Caco-2 (cell line): ENCODE measurements at regions not wholly inside any gene's neighbourhood (a gene's known extent, or its start where the extent isn't known, plus 50 kb on each side); places are given as distances from the start of the nearest gene placed in this dataset.
"Not testable (repeated sequence)": the region's sequence is repeated elsewhere in the genome, so short reads cannot be mapped to it uniquely, and the experiment has no call there.

Source experiments
- BruUV-seq: library from RNA; stranded (reverse); fragments of 400-500 nt; replicated peaks from 2 replicates; lab custom pipeline; 2021; lab: Mats Ljungman, UMichigan
- CTCF ChIA-PET: fragments of 300-600 bp; sonication (Branson Sonifier 250); formaldehyde crosslinking; loops from one replicate; lab custom pipeline; 2022; ENCODE audit warnings: antibody characterized with exemption; lab: Charles Lee
- POLR2A ChIA-PET: fragments of 300-600 bp; sonication (Branson Sonifier 250); formaldehyde crosslinking; loops from one replicate; lab custom pipeline; 2022; ENCODE audit warnings: antibody characterized with exemption; lab: Charles Lee
- DNase-seq, 2 experiments: peaks; one replicate each; pipeline versions ENCODE4 v3.0.0 to v3.0.0-alpha.2; 2020 to 2022
- H3K27me3 ChIP-seq: replicated peaks from 2 replicates; pipeline ENCODE4 v1.6.0; 2011; ENCODE audit warnings: low read length; ENCODE audit not compliant: control insufficient read depth, insufficient read depth
- H3K36me3 ChIP-seq: 2 replicates; pipeline ENCODE4 v1.5.1; 2011; ENCODE audit warnings: low read length; ENCODE audit not compliant: control insufficient read depth, insufficient read depth
- H3K4me1 ChIP-seq: fragments of 250-450 bp; sonication (Bioruptor Pico); 2 replicates; pipeline ENCODE4 v1.5.1; 2020; ENCODE audit warnings: mild to moderate bottlenecking
- H3K4me3 ChIP-seq: 2 replicates; pipeline ENCODE4 v1.5.1; 2011; ENCODE audit warnings: low read depth, mild to moderate bottlenecking, control low read depth, low read length
- H3K9me3 ChIP-seq: fragments of 250-450 bp; sonication (Bioruptor Pico); 2 replicates; pipeline ENCODE4 v1.5.1; 2020; ENCODE audit warnings: mild to moderate bottlenecking, moderate library complexity
- H3K27ac Mint-ChIP-seq: one replicate; pipeline ENCODE4 v1.8.0; 2022; ENCODE audit warnings: mixed read lengths; ENCODE audit not compliant: unreplicated experiment
- H3K27me3 Mint-ChIP-seq: one replicate; pipeline ENCODE4 v1.8.0; 2022; ENCODE audit warnings: mixed read lengths; ENCODE audit not compliant: insufficient read depth, unreplicated experiment
- H3K36me3 Mint-ChIP-seq: one replicate; pipeline ENCODE4 v1.8.0; 2022; ENCODE audit warnings: mild to moderate bottlenecking, mixed read lengths; ENCODE audit not compliant: insufficient read depth, unreplicated experiment
- H3K4me1 Mint-ChIP-seq: one replicate; pipeline ENCODE4 v1.8.0; 2022; ENCODE audit warnings: low read depth, mixed read lengths; ENCODE audit not compliant: unreplicated experiment
- H3K4me3 Mint-ChIP-seq: one replicate; pipeline ENCODE4 v1.8.0; 2022; ENCODE audit warnings: mild to moderate bottlenecking, moderate library complexity, mixed read lengths; ENCODE audit not compliant: unreplicated experiment
- H3K9me3 Mint-ChIP-seq: one replicate; pipeline ENCODE4 v1.8.0; 2022; ENCODE audit warnings: mixed read lengths; ENCODE audit not compliant: unreplicated experiment
- intact Hi-C: fragments of 100-400 bp; cut with micrococcal nuclease; formaldehyde crosslinking; loops from one replicate; pipeline ENCODE4 v1.10.0; 2022; ENCODE audit not compliant: unreplicated experiment
- TF ChIP-seq, protein P1 (sequence below), 2 experiments: fragments of 200-600 bp in 1 of 2; IDR thresholded peaks; 1 replicate in 1 of 2; 2 replicates in 1 of 2; pipeline versions ENCODE4 v1.5.1 to v1.8.0; 2011 to 2022; ENCODE audit warnings: antibody characterized with exemption in 1 of 2, control low read depth in 1 of 2, inconsistent platforms in 1 of 2, low read depth in 1 of 2, low read length in 1 of 2, mild to moderate bottlenecking in 1 of 2, moderate library complexity in 1 of 2; ENCODE audit not compliant: insufficient read depth in 1 of 2, severe bottlenecking in 1 of 2, unreplicated experiment in 1 of 2

DNA sequence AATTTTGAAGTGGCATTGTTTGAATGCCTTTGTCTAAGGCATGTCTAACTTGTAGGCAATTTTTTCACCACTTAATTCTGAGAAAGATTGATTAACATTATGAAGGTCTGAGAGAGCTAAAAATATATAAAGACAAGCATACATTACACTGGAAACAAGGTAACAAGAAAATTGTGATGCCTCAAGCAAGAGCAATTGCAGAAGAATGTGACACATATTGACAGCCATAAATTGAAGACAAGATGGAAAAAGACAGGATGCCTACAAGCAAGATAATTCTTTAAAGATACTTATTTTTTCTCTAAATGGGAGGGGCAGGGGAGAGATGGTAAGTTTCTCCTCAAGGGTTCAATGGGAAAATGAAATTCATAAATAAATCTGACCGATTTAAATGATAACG lies 103.1 kb upstream of the CYLC2 start:
- Histone ChIP-seq H3K27me3 (no peaks in the 10 kb centered on the region), H3K4me1 (no peaks in the 10 kb centered on the region), H3K36me3 (no peaks in the 10 kb centered on the region), H3K9me3 (no peaks in the 10 kb centered on the region), H3K4me3 (no peak overlapping the region)
- no peak for DNase-seq
- CTCF ChIA-PET = no interaction called here
- no peak overlapping the region for H3K27ac Mint-ChIP-seq
- no peaks in the 10 kb centered on the region for H3K27me3 Mint-ChIP-seq
- no peaks in the 10 kb centered on the region for H3K9me3 Mint-ChIP-seq
- no peaks in the 10 kb centered on the region for H3K4me1 Mint-ChIP-seq
- no TSS peak for BruUV-seq
- no peaks in the 10 kb centered on the region for H3K36me3 Mint-ChIP-seq
- POLR2A ChIA-PET = no interaction called here
- intact Hi-C loops = no loop called here
- H3K4me3 Mint-ChIP-seq = no peak overlapping the region
- TF ChIP-seq, protein P1, sequence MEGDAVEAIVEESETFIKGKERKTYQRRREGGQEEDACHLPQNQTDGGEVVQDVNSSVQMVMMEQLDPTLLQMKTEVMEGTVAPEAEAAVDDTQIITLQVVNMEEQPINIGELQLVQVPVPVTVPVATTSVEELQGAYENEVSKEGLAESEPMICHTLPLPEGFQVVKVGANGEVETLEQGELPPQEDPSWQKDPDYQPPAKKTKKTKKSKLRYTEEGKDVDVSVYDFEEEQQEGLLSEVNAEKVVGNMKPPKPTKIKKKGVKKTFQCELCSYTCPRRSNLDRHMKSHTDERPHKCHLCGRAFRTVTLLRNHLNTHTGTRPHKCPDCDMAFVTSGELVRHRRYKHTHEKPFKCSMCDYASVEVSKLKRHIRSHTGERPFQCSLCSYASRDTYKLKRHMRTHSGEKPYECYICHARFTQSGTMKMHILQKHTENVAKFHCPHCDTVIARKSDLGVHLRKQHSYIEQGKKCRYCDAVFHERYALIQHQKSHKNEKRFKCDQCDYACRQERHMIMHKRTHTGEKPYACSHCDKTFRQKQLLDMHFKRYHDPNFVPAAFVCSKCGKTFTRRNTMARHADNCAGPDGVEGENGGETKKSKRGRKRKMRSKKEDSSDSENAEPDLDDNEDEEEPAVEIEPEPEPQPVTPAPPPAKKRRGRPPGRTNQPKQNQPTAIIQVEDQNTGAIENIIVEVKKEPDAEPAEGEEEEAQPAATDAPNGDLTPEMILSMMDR (IDR thresholded peaks at IDR 0.05; ENCODE audit: insufficient read depth in 1 of 2, low read depth in 1 of 2, low read length in 1 of 2, severe bottlenecking in 1 of 2, unreplicated experiment in 1 of 2) = no peak

DNA sequence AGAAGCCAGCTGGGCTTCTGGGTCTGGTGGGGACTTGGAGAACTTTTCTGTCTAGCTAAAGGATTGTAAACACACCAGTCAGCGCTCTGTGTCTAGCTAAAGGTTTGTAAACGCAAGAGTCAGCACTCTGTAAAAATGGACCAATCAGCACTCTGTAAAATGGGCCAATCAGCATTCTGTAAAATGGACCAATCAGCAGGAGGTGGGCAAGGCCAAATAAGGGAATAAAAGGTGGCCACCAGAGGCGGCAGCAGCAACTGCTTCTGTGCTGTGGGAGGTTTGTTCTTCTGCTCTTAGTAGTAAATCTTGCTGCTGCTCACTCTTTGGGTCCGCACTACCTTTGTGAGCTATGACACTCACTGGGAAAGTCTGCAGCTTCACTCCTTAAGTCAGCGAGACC lies 106.4 kb upstream of the CYLC2 start:
- intact Hi-C loops, H3K4me1 ChIP-seq, H3K4me3 ChIP-seq, H3K27me3 Mint-ChIP-seq, BruUV-seq, H3K36me3 Mint-ChIP-seq, CTCF ChIA-PET, H3K4me1 Mint-ChIP-seq, H3K9me3 ChIP-seq, DNase-seq, H3K36me3 ChIP-seq, H3K27ac Mint-ChIP-seq, H3K4me3 Mint-ChIP-seq, POLR2A ChIA-PET, H3K9me3 Mint-ChIP-seq, H3K27me3 ChIP-seq: not testable (repeated sequence)

DNA sequence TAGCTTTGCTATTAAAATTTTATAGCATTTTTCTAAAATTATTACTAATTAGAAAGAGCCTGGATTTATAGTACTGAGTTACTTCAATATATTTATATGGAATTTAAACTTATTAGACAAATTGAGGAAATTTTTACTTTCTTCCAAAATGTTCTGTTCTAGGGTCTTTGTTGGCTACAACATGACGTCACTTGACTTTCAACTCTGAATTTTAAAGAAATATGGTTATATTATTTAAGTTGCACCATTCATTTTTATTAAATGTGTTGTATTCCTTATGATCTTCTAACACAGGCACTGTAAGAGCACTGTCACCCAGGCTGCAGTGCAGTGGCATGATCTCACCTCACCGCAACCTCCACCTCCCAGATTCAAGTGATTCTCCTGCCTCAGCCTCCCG lies 119.4 kb upstream of the CYLC2 start:
- H3K4me3 ChIP-seq = no peak overlapping the region
- H3K9me3 Mint-ChIP-seq = peaks cover 24% of the 10 kb centered on the region
- no peaks in the 10 kb centered on the region for H3K27me3 Mint-ChIP-seq
- no peaks in the 10 kb centered on the region for H3K9me3 ChIP-seq
- TF ChIP-seq, protein P1 (IDR thresholded peaks at IDR 0.05; ENCODE audit: insufficient read depth in 1 of 2, low read depth in 1 of 2, low read length in 1 of 2, severe bottlenecking in 1 of 2, unreplicated experiment in 1 of 2) = no peak
- no peaks in the 10 kb centered on the region for H3K4me1 ChIP-seq
- H3K27me3 ChIP-seq = no peaks in the 10 kb centered on the region
- H3K4me1 Mint-ChIP-seq = no peaks in the 10 kb centered on the region
- DNase-seq = no peak
- ChIA-PET CTCF (no interaction called here), POLR2A (no interaction called here)
- intact Hi-C loops = no loop called here
- BruUV-seq = no TSS peak
- no peak overlapping the region for H3K4me3 Mint-ChIP-seq
- no peaks in the 10 kb centered on the region for H3K36me3 Mint-ChIP-seq
- H3K27ac Mint-ChIP-seq = no peak overlapping the region
- H3K36me3 ChIP-seq = no peaks in the 10 kb centered on the region

DNA sequence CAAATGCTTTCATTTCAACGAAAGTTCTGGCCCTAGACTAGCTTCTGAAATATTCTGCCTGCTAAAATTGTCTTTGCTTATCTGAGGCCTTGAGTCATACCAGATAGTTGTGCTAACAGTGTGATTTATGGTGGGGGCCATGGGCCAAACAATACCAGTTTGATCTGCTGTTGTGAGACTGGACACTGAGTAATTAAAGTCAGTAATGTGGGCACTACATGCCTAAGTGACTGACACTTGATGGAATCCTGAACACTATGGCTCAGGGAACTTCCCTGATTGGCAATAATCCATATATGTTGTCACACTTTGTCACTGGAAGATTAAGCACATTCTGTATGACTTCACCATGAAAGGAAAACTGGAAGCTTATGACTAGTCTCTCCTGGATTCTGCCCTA lies 127.6 kb upstream of the CYLC2 start:
- Histone ChIP-seq H3K4me1 (0 out of 2 replicates have a peak, but pooled peaks cover 3% of the 10 kb centered on the region), H3K9me3 (no peaks in the 10 kb centered on the region), H3K36me3 (no peaks in the 10 kb centered on the region), H3K27me3 (no peaks in the 10 kb centered on the region), H3K4me3 (no peak overlapping the region)
- Mint-ChIP-seq H3K4me3 (no peak overlapping the region), H3K27me3 (no peaks in the 10 kb centered on the region), H3K9me3 (peaks cover 8% of the 10 kb centered on the region), H3K27ac (no peak overlapping the region), H3K4me1 (peaks cover 12% of the 10 kb centered on the region), H3K36me3 (no peaks in the 10 kb centered on the region)
- peak; percentile 10 to 54 for DNase-seq
- BruUV-seq = no TSS peak
- ChIA-PET CTCF (no interaction called here), POLR2A (no interaction called here)
- TF ChIP-seq, protein P1 (IDR thresholded peaks at IDR 0.05; ENCODE audit: insufficient read depth in 1 of 2, low read depth in 1 of 2, low read length in 1 of 2, severe bottlenecking in 1 of 2, unreplicated experiment in 1 of 2) = no peak
- intact Hi-C loops = loop anchor here (1.0 kb wide), 1 partner anchor 26 kb away; no protein-coding TSS in a partner anchor
